SK-N-SH (cell line): ENCODE measurements at regions not wholly inside any gene's neighbourhood (a gene's known extent, or its start where the extent isn't known, plus 50 kb on each side); places are given as distances from the start of the nearest gene placed in this dataset.

ENCODE experiments used
- CTCF ChIA-PET: fragments of 300-600, 350-600 bp; formaldehyde crosslinking; extraction: SDS; loops from one replicate; lab custom pipeline; 2021; lab: Yijun Ruan, JAX
- POLR2A ChIA-PET: fragments of 350-600 bp; sonication (Branson Sonifier 250); formaldehyde crosslinking; extraction: SDS; loops from one replicate; lab custom pipeline; 2020; ENCODE audit warnings: antibody characterized with exemption, inconsistent platforms; lab: Yijun Ruan, JAX
- DNase-seq: peaks from one replicate; pipeline ENCODE4 v3.0.0; 2012
- H2AFZ ChIP-seq: fragments of 200-600 bp; sonication (generic); 2 replicates; pipeline ENCODE4 v1.8.1; 2016; ENCODE audit warnings: antibody characterized with exemption, mild to moderate bottlenecking, low read depth
- H3F3A ChIP-seq: fragments of 200-600 bp; sonication (generic); replicated peaks from 2 replicates; pipeline ENCODE3; 2016; ENCODE audit warnings: antibody characterized with exemption, mild to moderate bottlenecking; ENCODE audit not compliant: insufficient read depth
- H3K27ac ChIP-seq, 2 experiments: fragments of 200-500 bp in 1 of 2; fragments of 200-600 bp in 1 of 2; sonication (Bioruptor generic) in 1 of 2; sonication (generic), shearing (Covaris generic) in 1 of 2; 2 replicates each; pipeline versions ENCODE4 v1.5.1 to v1.6.1; 2014 to 2016; ENCODE audit warnings: low read depth in 2 of 2, inconsistent platforms in 1 of 2, low read length in 1 of 2, mild to moderate bottlenecking in 1 of 2, mixed read lengths in 1 of 2
- H3K27me3 ChIP-seq: fragments of 200-600 bp; sonication (generic), shearing (Covaris generic); 2 replicates; pipeline ENCODE4 v1.6.1; 2016; ENCODE audit warnings: mixed run types; ENCODE audit not compliant: insufficient read depth
- H3K36me3 ChIP-seq, 2 experiments: fragments of 200-500 bp in 1 of 2; fragments of 200-600 bp in 1 of 2; sonication (Bioruptor generic) in 1 of 2; sonication (generic) in 1 of 2; replicated peaks in 1 of 2; 2 replicates each; pipeline versions ENCODE3 to v1.5.1; 2014 to 2016; ENCODE audit warnings: low read length in 1 of 2, mild to moderate bottlenecking in 1 of 2; ENCODE audit not compliant: insufficient read depth in 2 of 2, control insufficient read depth in 1 of 2
- H3K4me1 ChIP-seq, 2 experiments: fragments of 200-500 bp in 1 of 2; fragments of 200-600 bp in 1 of 2; sonication (Bioruptor generic) in 1 of 2; sonication (generic), shearing (Covaris generic) in 1 of 2; 2 replicates each; pipeline versions ENCODE4 v1.5.1 to v1.6.1; 2014 to 2016; ENCODE audit warnings: low read depth in 1 of 2, low read length in 1 of 2, mixed run types in 1 of 2; ENCODE audit not compliant: insufficient read depth in 2 of 2, control insufficient read depth in 1 of 2
- H3K4me2 ChIP-seq: fragments of 200-600 bp; sonication (generic), shearing (Covaris generic); 2 replicates; pipeline ENCODE4 v1.6.1; 2017; ENCODE audit warnings: mixed run types
- H3K4me3 ChIP-seq, 2 experiments: fragments of 200-500 bp in 1 of 2; fragments of 200-600 bp in 1 of 2; sonication (Bioruptor generic) in 1 of 2; sonication (generic), shearing (Covaris generic) in 1 of 2; 2 replicates each; pipeline versions ENCODE4 v1.5.1 to v1.8.1; 2014 to 2016; ENCODE audit warnings: low read depth in 2 of 2, inconsistent platforms in 1 of 2, low read length in 1 of 2, mild to moderate bottlenecking in 1 of 2, mixed read lengths in 1 of 2, moderate library complexity in 1 of 2
- H3K79me2 ChIP-seq: fragments of 200-600 bp; sonication (generic); 2 replicates; pipeline ENCODE4 v1.8.1; 2017; ENCODE audit warnings: mild to moderate bottlenecking; ENCODE audit not compliant: insufficient read depth
- H3K9ac ChIP-seq: fragments of 200-600 bp; sonication (generic); 2 replicates; pipeline ENCODE4 v1.6.1; 2017; ENCODE audit warnings: mixed run types
- H3K9me2 ChIP-seq: fragments of 200-600 bp; sonication (generic); 2 replicates; pipeline ENCODE4 v1.6.1; 2017; ENCODE audit warnings: mixed run types
- H3K9me3 ChIP-seq: fragments of 200-600 bp; sonication (generic); 2 replicates; pipeline ENCODE4 v1.6.1; 2017; ENCODE audit warnings: mixed run types, mild to moderate bottlenecking, moderate library complexity
- H4K20me1 ChIP-seq: fragments of 200-600 bp; sonication (generic); 2 replicates; pipeline ENCODE4 v1.6.1; 2017; ENCODE audit warnings: mild to moderate bottlenecking, mixed run types; ENCODE audit not compliant: insufficient read depth
- GABPA ChIP-seq: IDR thresholded peaks from 2 replicates; pipeline ENCODE4 v1.4.0; 2012; ENCODE audit warnings: low read depth, mild to moderate bottlenecking
- GATA2 ChIP-seq: sonication (generic); formaldehyde crosslinking; IDR thresholded peaks from 2 replicates; pipeline ENCODE4 v1.5.0; 2020; ENCODE audit warnings: mild to moderate bottlenecking, missing genetic modification reagents
- IRF3 ChIP-seq: fragments of 150-350 bp; IDR thresholded peaks from 2 replicates; pipeline ENCODE4 v1.6.1; 2016; ENCODE audit warnings: mild to moderate bottlenecking, low read depth, low read length
- JUND ChIP-seq: IDR thresholded peaks from 2 replicates; pipeline ENCODE4 v1.4.0; 2012
- NRF1 ChIP-seq: IDR thresholded peaks from 2 replicates; pipeline ENCODE4 v1.6.1; 2012; ENCODE audit warnings: low read depth, mild to moderate bottlenecking, low read length
- PBX3 ChIP-seq: IDR thresholded peaks from 2 replicates; pipeline ENCODE4; 2012
- RCOR1 ChIP-seq: fragments of 150-350 bp; IDR thresholded peaks from 2 replicates; pipeline ENCODE4 v1.6.1; 2017; ENCODE audit warnings: antibody characterized with exemption, low read length
- RFX5 ChIP-seq: IDR thresholded peaks from 2 replicates; pipeline ENCODE4 v1.6.1; 2012; ENCODE audit warnings: mild to moderate bottlenecking, improper control_type of control experiment, low read length
- RXRA ChIP-seq: IDR thresholded peaks from 2 replicates; pipeline ENCODE4 v1.4.0; 2012; ENCODE audit warnings: low read depth, mild to moderate bottlenecking, borderline replicate concordance
- TCF12 ChIP-seq: IDR thresholded peaks from 2 replicates; pipeline ENCODE4 v1.4.0; 2012
- YY1 ChIP-seq: IDR thresholded peaks from 2 replicates; pipeline ENCODE4 v1.4.0; 2012; ENCODE audit warnings: low read depth, mild to moderate bottlenecking
- WGBS: methylation state at CpG from one replicate; pipeline ENCODE4 v1.1.6; 2017; ENCODE audit warnings: low lambda C conversion rate; 5-methylcytosine and 5-hydroxymethylcytosine counted together

GRCh38 chr2:15880226-15881119 lies 59.9 kb upstream of the MYCN start:
- no peak for DNase-seq
- H3K4me2 ChIP-seq = no peak overlapping the region
- no peaks in the 10 kb centered on the region for H3F3A ChIP-seq
- no peaks in the 10 kb centered on the region for H4K20me1 ChIP-seq
- no peaks in the 10 kb centered on the region for H3K36me3 ChIP-seq
- no peak overlapping the region for H2AFZ ChIP-seq
- no peak for TF ChIP-seq GATA2
- no peak for TF ChIP-seq NRF1
- TF ChIP-seq RXRA = no peak
- TF ChIP-seq, all 33 proteins: peak for 0
- Histone ChIP-seq H3K27me3 (no peaks in the 10 kb centered on the region), H3K9ac (no peak overlapping the region), H3K79me2 (no peaks in the 10 kb centered on the region), H3K27ac (no peak overlapping the region), H3K4me1 (no peaks in the 10 kb centered on the region; a peak in 1 of 4 replicates), H3K9me2 (0 out of 2 replicates have a peak, but pooled peaks cover 5% of the 10 kb centered on the region), H3K9me3 (no peaks in the 10 kb centered on the region), H3K4me3 (no peak overlapping the region)
- POLR2A ChIA-PET = no interaction called here
- WGBS = 65% methylated on average over 6 of the region's 6 CpGs
- CTCF ChIA-PET = interaction anchor here (1.2 to 1.4 kb wide), 3 partner anchors 59 to 628 kb away, joined by 3 read pairs; no protein-coding TSS in a partner anchor

- Histone ChIP-seq H3K4me3 (no peak overlapping the region), H3K27ac (no peak overlapping the region), H3K27me3 (no peaks in the 10 kb centered on the region), H3K4me1 (peaks cover 0 to 3% of the 10 kb centered on the region in 2 experiments; a peak in 1 of 4 replicates), H3K9me3 (no peaks in the 10 kb centered on the region), H3K9ac (no peak overlapping the region), H3K36me3 (no peaks in the 10 kb centered on the region), H3K4me2 (no peak overlapping the region), H3K79me2 (no peaks in the 10 kb centered on the region), H4K20me1 (no peaks in the 10 kb centered on the region), H3F3A (no peaks in the 10 kb centered on the region), H3K9me2 (0 out of 2 replicates have a peak, but pooled peaks cover 5% of the 10 kb centered on the region), H2AFZ (no peak overlapping the region)
- TF ChIP-seq RFX5 (no peak), GATA2 (no peak), GABPA (no peak), PBX3 (no peak), RXRA (no peak), JUND (no peak), RCOR1 (no peak), TCF12 (no peak), YY1 (no peak), IRF3 (no peak)
- WGBS = 61% methylated on average over 7 of the region's 7 CpGs
- no peak for DNase-seq
- POLR2A ChIA-PET = no interaction called here
- CTCF ChIA-PET = interaction anchor here (1.0 kb wide), 1 partner anchor 11 kb away, joined by 3 read pairs; no protein-coding TSS in a partner anchor
Observed at GRCh38 chr2:15881120-15881433, 59.3 kb upstream of the MYCN start.
